Keratinocyte (primary cell): ENCODE measurements at regions not wholly inside any gene's neighbourhood (a gene's known extent, or its start where the extent isn't known, plus 50 kb on each side); places are given as distances from the start of the nearest gene placed in this dataset.

Experiments
- CTCF ChIP-seq, 3 experiments: IDR thresholded peaks in 1 of 3; conservative IDR thresholded peaks in 1 of 3; optimal IDR thresholded peaks in 1 of 3; 2 replicates in 2 of 3; 3 replicates in 1 of 3; pipeline versions ENCODE3 to v1.5.1; 2011; ENCODE audit warnings: low read length in 3 of 3, mild to moderate bottlenecking in 3 of 3, moderate library complexity in 2 of 3, control low read depth in 1 of 3, inconsistent platforms in 1 of 3; ENCODE audit not compliant: insufficient read depth in 2 of 3; ENCODE audit errors: extremely low read depth in 1 of 3
- EZH2 ChIP-seq: IDR thresholded peaks from one replicate; pipeline ENCODE4 v1.6.1; 2012; ENCODE audit warnings: inconsistent platforms, mild to moderate bottlenecking, low read length, moderate library complexity

GRCh38 chr6:106882138-106882537, 92.4 kb downstream of the CD24 start:
- TF ChIP-seq CTCF (optimal IDR thresholded peaks at IDR 0.05 in 1 of 3, IDR thresholded peaks at IDR 0.05 in 1 of 3, conservative IDR thresholded peaks at IDR 0.05 in 1 of 3; ENCODE audit: extremely low read depth in 1 of 3, insufficient read depth in 2 of 3, low read length in 3 of 3), result no peak
- TF ChIP-seq EZH2, result no peak
